ENCODE measurements at regions not wholly inside any gene's neighbourhood (a gene's known extent, or its start where the extent isn't known, plus 50 kb on each side); places are given as distances from the start of the nearest gene placed in this dataset.
"Not testable (repeated sequence)": the region's sequence is repeated elsewhere in the genome, so short reads cannot be mapped to it uniquely, and the experiment has no call there.

- DNase-seq = not testable (repeated sequence)
Observed at GRCh38 chr3:105296182-105296822, 70.4 kb upstream of the ALCAM start.

GRCh38 chr3:105304487-105304886 lies 62.2 kb upstream of the ALCAM start:
- no peak for DNase-seq

- no peak for DNase-seq
Observed at GRCh38 chr3:105315144-105315543, 51.6 kb upstream of the ALCAM start.

- DNase-seq = no peak
Observed at GRCh38 chr3:105315815-105316214, 50.9 kb upstream of the ALCAM start.

GRCh38 chr3:105316331-105316730 lies 50.4 kb upstream of the ALCAM start:
- no peak for DNase-seq

All from NCI-H1436 (cell line).